Stomach (tissue), 8 donors: ENCODE measurements at regions not wholly inside any gene's neighbourhood (a gene's known extent, or its start where the extent isn't known, plus 50 kb on each side); places are given as distances from the start of the nearest gene placed in this dataset.

Source experiments
- DNase-seq, 2 donors: peaks; one replicate each; pipeline versions ENCODE4 v3.0.0 to v3.0.0-alpha.2; 2013 to 2019
- H3K27ac ChIP-seq, 5 donors: fragments of 200-600 bp in 4 of 5; sonication (generic) in 4 of 5; one replicate each; pipeline ENCODE4 v1.5.1; 2013 to 2019; ENCODE audit warnings: mild to moderate bottlenecking in 1 of 5, moderate library complexity in 1 of 5
- H3K27me3 ChIP-seq, 3 donors: fragments of 200-600 bp; sonication (generic); one replicate each; pipeline ENCODE4 v1.5.1; 2017 to 2019; ENCODE audit warnings: mixed run types in 1 of 3
- H3K36me3 ChIP-seq, 4 donors: fragments of 200-600 bp; sonication (generic); 1 replicate in 3 of 4; 2 replicates in 1 of 4; pipeline ENCODE4 v1.5.1; 2016 to 2019
- H3K4me1 ChIP-seq, 4 donors: fragments of 200-600 bp; sonication (generic); one replicate each; pipeline ENCODE4 v1.5.1; 2016 to 2019
- H3K4me3 ChIP-seq, 4 donors: fragments of 200-600 bp; sonication (generic) in 3 of 4; one replicate each; pipeline ENCODE4 v1.5.1; 2016 to 2019; ENCODE audit warnings: mild to moderate bottlenecking in 1 of 4
- H3K9me3 ChIP-seq, 4 donors: fragments of 200-600 bp; sonication (generic); one replicate each; pipeline ENCODE4 v1.5.1; 2016 to 2019
- EP300 ChIP-seq: sonication (generic); formaldehyde crosslinking; IDR thresholded peaks from one replicate; pipeline ENCODE4 v1.6.1; 2017; ENCODE audit warnings: antibody characterized with exemption
- POLR2A ChIP-seq, 4 donors: fragments of 450-650 bp; IDR thresholded peaks; one replicate each; pipeline ENCODE4 v1.6.1; 2016; ENCODE audit warnings: antibody characterized with exemption in 4 of 4, control low read depth in 2 of 4, mild to moderate bottlenecking in 1 of 4, moderate library complexity in 1 of 4
- POLR2AphosphoS5 ChIP-seq, 3 donors: sonication (generic); formaldehyde crosslinking; IDR thresholded peaks; one replicate each; pipeline ENCODE4 v1.6.1; 2016; ENCODE audit warnings: antibody characterized with exemption in 3 of 3
- WGBS, 5 donors: extraction: QIAGEN DNeasy Blood & Tissue Kit in 3 of 5; methylation state at CpG; one replicate each; pipeline versions ENCODE4 v1.1.5 to v1.1.7; 2013 to 2018; 5-methylcytosine and 5-hydroxymethylcytosine counted together
- intact Hi-C: fragments of 100-400 bp; cut with DNase I; formaldehyde crosslinking; loops from one replicate; pipeline ENCODE4 v1.15.1; 2023; ENCODE audit warnings: low total_unique reads
- TF ChIP-seq, protein P1 (sequence below), 7 experiments: fragments of 450-650 bp in 4 of 7; fragments of 200-600 bp in 3 of 7; sonication (generic) in 3 of 7; IDR thresholded peaks; one replicate each; pipeline ENCODE4 v1.5.1; 2016 to 2019; ENCODE audit warnings: antibody characterized with exemption in 7 of 7, control low read depth in 2 of 7, mild to moderate bottlenecking in 1 of 7
- donor health status: healthy with polysubstance abuse.
- donor health status: Bipolar disorder and iron deficiency.
- donor health status: healthy.

- Histone ChIP-seq H3K27me3 (no peaks in the 10 kb centered on the region), H3K9me3 (peaks cover 0 to 24% (median 13%) of the 10 kb centered on the region in 4 donors), H3K4me1 (no peaks in the 10 kb centered on the region), H3K27ac (no peak overlapping the region), H3K4me3 (no peak overlapping the region), H3K36me3 (no peaks in the 10 kb centered on the region)
- intact Hi-C loops: no loop called here
- TF ChIP-seq POLR2A (IDR thresholded peaks at IDR 0.05) (no peak), EP300 (no peak), POLR2AphosphoS5 (IDR thresholded peaks at IDR 0.05) (no peak)
- TF ChIP-seq, protein P1, sequence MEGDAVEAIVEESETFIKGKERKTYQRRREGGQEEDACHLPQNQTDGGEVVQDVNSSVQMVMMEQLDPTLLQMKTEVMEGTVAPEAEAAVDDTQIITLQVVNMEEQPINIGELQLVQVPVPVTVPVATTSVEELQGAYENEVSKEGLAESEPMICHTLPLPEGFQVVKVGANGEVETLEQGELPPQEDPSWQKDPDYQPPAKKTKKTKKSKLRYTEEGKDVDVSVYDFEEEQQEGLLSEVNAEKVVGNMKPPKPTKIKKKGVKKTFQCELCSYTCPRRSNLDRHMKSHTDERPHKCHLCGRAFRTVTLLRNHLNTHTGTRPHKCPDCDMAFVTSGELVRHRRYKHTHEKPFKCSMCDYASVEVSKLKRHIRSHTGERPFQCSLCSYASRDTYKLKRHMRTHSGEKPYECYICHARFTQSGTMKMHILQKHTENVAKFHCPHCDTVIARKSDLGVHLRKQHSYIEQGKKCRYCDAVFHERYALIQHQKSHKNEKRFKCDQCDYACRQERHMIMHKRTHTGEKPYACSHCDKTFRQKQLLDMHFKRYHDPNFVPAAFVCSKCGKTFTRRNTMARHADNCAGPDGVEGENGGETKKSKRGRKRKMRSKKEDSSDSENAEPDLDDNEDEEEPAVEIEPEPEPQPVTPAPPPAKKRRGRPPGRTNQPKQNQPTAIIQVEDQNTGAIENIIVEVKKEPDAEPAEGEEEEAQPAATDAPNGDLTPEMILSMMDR (IDR thresholded peaks at IDR 0.05): no peak
- DNase-seq: no peak
These were observed 378.1 kb downstream of the SOCS6 start for GRCh38 chr18:70666936-70667335.

GRCh38 chr18:70663141-70663540 lies 374.3 kb downstream of the SOCS6 start:
- intact Hi-C loops: no loop called here
- no peak for DNase-seq
- Histone ChIP-seq H3K36me3 (no peaks in the 10 kb centered on the region), H3K9me3 (peaks cover 0 to 5% (median 0%) of the 10 kb centered on the region in 4 donors), H3K4me1 (no peaks in the 10 kb centered on the region), H3K27ac (no peak overlapping the region), H3K27me3 (no peaks in the 10 kb centered on the region), H3K4me3 (no peak overlapping the region)
- TF ChIP-seq POLR2A (IDR thresholded peaks at IDR 0.05): no peak
- TF ChIP-seq EP300: no peak
- TF ChIP-seq, protein P1 (IDR thresholded peaks at IDR 0.05): no peak
- no peak for TF ChIP-seq POLR2AphosphoS5 (IDR thresholded peaks at IDR 0.05)
- 56 to 67% (median 62%) methylated on average over 2 of the region's 2 CpGs for WGBS, 5 donors

DNA sequence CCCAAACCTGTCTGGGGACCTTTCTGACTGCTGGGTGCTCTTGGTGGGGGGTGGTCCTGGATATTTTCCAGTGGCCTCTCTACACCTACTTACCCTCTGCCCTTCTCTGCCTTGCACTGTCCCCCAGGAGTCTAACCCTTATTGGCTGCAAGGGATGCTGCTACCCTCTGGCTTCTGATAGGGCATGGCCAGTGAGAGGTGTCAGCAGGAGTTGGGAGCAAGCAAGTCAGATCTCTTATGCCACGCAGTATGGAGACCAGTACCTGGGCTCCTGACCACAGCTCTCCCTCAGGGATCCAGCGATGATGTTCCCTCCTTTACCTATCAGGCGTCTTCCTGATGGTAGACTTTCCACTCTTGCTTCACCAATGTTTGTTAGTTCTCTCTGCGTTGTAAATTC lies 373.7 kb downstream of the SOCS6 start:
- no peak for DNase-seq
- no peaks in the 10 kb centered on the region for H3K36me3 ChIP-seq
- no peak overlapping the region for H3K4me3 ChIP-seq
- intact Hi-C loops: no loop called here
- TF ChIP-seq POLR2A (IDR thresholded peaks at IDR 0.05) (no peak), POLR2AphosphoS5 (IDR thresholded peaks at IDR 0.05) (no peak), EP300 (no peak)
- TF ChIP-seq, protein P1 (IDR thresholded peaks at IDR 0.05): no peak
- 81 to 90% (median 84%) methylated on average over 4 of the region's 4 CpGs for WGBS, 5 donors
- H3K4me1 ChIP-seq: no peaks in the 10 kb centered on the region
- H3K27ac ChIP-seq: no peak overlapping the region
- no peaks in the 10 kb centered on the region for H3K27me3 ChIP-seq
- H3K9me3 ChIP-seq: peaks cover 0 to 5% (median 0%) of the 10 kb centered on the region in 4 donors

GRCh38 chr18:70659036-70659925 lies 370.4 kb downstream of the SOCS6 start:
- no peak overlapping the region for H3K4me3 ChIP-seq
- no peaks in the 10 kb centered on the region for H3K27me3 ChIP-seq
- H3K4me1 ChIP-seq: no peaks in the 10 kb centered on the region
- peak in 1 of 2 donors; percentile 38 for DNase-seq
- H3K9me3 ChIP-seq: no peaks in the 10 kb centered on the region
- H3K27ac ChIP-seq: no peak overlapping the region
- intact Hi-C loops: no loop called here
- no peak for TF ChIP-seq POLR2A (IDR thresholded peaks at IDR 0.05)
- 34 to 41% (median 36%) methylated on average over 13 of the region's 13 CpGs for WGBS, 5 donors
- no peaks in the 10 kb centered on the region for H3K36me3 ChIP-seq

DNA sequence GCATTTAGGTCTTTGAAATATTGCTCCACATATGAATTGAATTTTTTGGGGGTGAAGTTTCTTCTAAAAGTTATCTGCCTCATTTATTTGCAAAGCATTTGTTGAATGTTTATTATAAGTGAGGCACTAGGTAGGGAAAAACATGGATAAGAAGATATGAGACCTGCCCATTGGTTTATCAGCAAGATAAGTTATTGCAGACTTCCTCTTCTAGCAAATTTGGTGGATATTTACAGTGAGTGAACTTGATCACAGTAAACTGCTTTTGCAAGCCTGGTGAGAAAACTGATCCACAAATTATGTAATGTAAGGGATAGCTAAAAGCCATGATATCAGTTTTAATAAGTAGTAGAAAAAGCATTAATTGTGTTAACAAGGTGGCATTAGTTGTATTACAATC lies 364.8 kb downstream of the SOCS6 start:
- H3K9me3 ChIP-seq: peaks cover 0 to 4% (median 0%) of the 10 kb centered on the region in 4 donors
- H3K4me3 ChIP-seq: no peak overlapping the region
- no peak for DNase-seq
- H3K27ac ChIP-seq: no peak overlapping the region
- no peaks in the 10 kb centered on the region for H3K4me1 ChIP-seq
- TF ChIP-seq EP300: no peak
- TF ChIP-seq POLR2A (IDR thresholded peaks at IDR 0.05): no peak
- TF ChIP-seq POLR2AphosphoS5 (IDR thresholded peaks at IDR 0.05): no peak
- TF ChIP-seq, protein P1 (IDR thresholded peaks at IDR 0.05): no peak
- no peaks in the 10 kb centered on the region for H3K36me3 ChIP-seq
- intact Hi-C loops: no loop called here
- no peaks in the 10 kb centered on the region for H3K27me3 ChIP-seq
